Stimulated activated effector memory CD8-positive, alpha-beta T cell treated with anti-CD3 and anti-CD28 coated beads, Interleukin-12 subunit alpha, Interleukin-12 subunit beta, amount 100 ng/mL, for 72 hours (primary cell): ENCODE measurements at regions not wholly inside any gene's neighbourhood (a gene's known extent, or its start where the extent isn't known, plus 50 kb on each side); places are given as distances from the start of the nearest gene placed in this dataset.
"Not testable (repeated sequence)": the region's sequence is repeated elsewhere in the genome, so short reads cannot be mapped to it uniquely, and the experiment has no call there.

Experiments
- ATAC-seq: fragments of 150-1000 bp; cut with Tn5 transposase; 2 replicates; pipeline ENCODE4 v1.10.0; 2021
- DNase-seq, 2 donors: peaks; one replicate each; pipeline ENCODE4 v3.0.0; 2021 to 2022; ENCODE audit warnings: low spot score in 2 of 2
- H3K27ac Mint-ChIP-seq: one replicate; pipeline ENCODE4 v1.8.0; 2022; ENCODE audit warnings: mild to moderate bottlenecking, mixed read lengths
- H3K36me3 Mint-ChIP-seq: one replicate; pipeline ENCODE4 v1.8.0; 2022; ENCODE audit warnings: mild to moderate bottlenecking, mixed read lengths
- H3K4me1 Mint-ChIP-seq: one replicate; pipeline ENCODE4 v1.8.0; 2022; ENCODE audit warnings: mixed read lengths
- H3K4me3 Mint-ChIP-seq: one replicate; pipeline ENCODE4 v1.8.0; 2022; ENCODE audit warnings: mild to moderate bottlenecking, mixed read lengths
- H3K9me3 Mint-ChIP-seq: one replicate; pipeline ENCODE4 v1.8.0; 2022; ENCODE audit warnings: mixed read lengths

- no peaks in the 10 kb centered on the region for H3K9me3 Mint-ChIP-seq
- H3K36me3 Mint-ChIP-seq, result peaks cover 18% of the 10 kb centered on the region
- peak in 1 of 2 donors; percentile 40 for DNase-seq
- H3K4me3 Mint-ChIP-seq, result peak overlapping the region; percentile 26
- peaks cover 12% of the 10 kb centered on the region for H3K4me1 Mint-ChIP-seq
- no peak for ATAC-seq
- no peak overlapping the region for H3K27ac Mint-ChIP-seq
These were observed 329.0 kb downstream of the TMEM121 start for GRCh38 chr14:105855246-105855892.

GRCh38 chr14:105855893-105856675, 329.7 kb downstream of the TMEM121 start:
- Mint-ChIP-seq H3K27ac (peak overlapping the region; percentile 56), H3K4me3 (peak overlapping the region; percentile 30), H3K36me3 (peaks cover 25% of the 10 kb centered on the region), H3K4me1 (peaks cover 20% of the 10 kb centered on the region), H3K9me3 (no peaks in the 10 kb centered on the region)
- ATAC-seq, result no peak
- peak in 1 of 2 donors; percentile 44 for DNase-seq

DNA sequence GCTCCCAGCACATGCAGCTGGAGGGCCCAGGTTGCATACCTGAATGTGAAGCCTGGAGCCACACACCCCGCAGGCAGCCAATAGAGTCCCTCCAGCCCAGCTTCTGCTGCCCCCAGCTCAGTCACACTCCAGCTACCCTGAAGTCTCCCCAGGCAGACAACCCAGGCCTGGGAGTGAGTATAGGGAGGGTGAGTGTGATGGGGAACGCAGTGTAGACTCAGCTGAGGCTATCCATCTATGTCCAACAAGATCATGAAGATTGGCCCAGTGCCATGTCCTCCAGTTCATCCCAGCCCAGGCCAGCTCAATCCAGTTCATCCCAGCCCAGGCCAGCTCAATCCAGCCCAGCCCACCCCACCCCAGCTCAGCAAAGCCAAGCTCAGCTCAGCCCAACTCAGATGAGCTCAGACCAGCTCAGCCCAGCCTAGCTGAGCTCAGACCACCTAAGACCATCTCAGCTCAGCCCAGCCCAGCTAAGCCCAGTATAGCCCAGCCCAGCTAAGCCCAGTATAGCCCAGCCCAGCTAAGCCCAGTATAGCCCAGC, 330.4 kb downstream of the TMEM121 start:
- Mint-ChIP-seq H3K36me3 (peaks cover 31% of the 10 kb centered on the region), H3K27ac (peak overlapping the region; percentile 56), H3K4me3 (peak overlapping the region; percentile 30), H3K4me1 (peaks cover 25% of the 10 kb centered on the region), H3K9me3 (no peaks in the 10 kb centered on the region)
- DNase-seq (no peak), ATAC-seq (no peak)

DNA sequence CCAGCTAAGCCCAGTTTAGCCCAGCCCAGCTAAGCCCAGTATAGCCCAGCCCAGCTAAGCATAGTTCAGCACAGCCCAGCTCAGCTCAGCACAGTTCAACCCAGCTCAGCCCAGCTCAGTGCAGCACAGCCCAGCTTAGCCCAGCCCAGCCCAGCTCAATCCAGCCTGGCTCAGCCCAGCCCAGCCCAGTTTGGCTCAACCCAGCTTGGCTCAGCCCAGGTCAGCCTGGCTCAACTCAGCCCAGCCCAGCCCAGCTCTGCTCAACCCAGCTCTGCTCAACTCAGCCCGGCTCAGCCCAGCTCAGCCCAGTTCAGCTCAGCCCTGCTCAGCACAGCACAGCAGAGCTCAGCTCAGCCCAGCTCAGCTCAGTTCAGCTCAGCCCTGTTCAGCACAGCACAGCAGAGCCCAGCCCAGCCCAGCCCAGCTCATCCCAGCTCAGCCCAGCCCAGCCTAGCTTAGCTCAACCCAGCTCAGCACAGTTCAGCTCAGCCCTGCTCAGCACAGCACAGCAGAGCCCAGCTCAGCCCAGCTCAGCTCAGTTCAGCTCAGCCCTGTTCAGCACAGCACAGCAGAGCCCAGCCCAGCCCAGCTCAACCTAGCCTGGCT, 330.9 kb downstream of the TMEM121 start:
- DNase-seq, result no peak
- peak overlapping the region; percentile 30 for H3K4me3 Mint-ChIP-seq

DNA sequence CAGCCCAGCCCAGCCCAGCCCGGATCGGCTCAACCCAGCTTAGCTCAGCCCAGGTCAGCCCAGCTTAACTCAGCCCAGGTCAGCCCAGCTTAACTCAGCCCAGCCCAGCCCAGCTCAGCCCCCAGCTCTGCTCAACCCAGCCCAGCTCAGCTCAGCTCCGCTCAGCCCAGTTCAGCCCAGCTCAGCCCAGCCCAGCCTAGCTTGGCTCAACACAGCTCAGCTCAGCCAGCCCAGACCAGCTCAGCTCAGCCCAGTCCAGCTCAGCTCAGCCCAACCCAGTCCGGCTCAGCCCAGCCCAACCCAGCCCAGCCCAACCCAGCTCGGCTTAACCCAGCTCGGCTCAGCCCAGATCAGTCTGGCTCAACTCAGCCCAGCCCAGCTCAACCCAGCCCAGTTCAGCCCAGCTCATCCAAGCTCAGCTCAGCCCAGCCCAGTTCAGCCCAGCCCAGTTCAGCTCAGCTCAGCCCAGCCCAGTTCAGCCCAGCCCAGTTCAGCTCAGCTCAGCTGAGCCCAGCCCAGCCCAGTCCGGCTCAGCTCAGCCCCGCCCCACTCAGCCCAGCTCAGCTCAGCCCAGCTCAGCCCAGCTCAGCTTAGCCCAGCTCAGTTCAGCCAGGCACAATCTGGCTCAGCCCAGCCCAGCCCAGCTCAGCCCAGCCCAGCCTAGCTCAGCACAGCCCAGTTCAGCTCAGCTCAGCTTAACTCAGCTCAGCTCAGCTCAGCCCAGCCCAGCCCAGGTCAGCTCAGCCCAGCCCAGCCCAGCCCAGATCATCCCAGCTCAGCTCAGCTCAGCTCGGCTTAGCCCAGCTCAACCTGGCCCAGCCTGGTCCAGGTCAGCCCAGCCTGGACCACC, 331.7 kb downstream of the TMEM121 start:
- H3K4me1 Mint-ChIP-seq, result peaks cover 30% of the 10 kb centered on the region
- peak; percentile 25 for ATAC-seq
- peak overlapping the region; percentile 53 for H3K4me3 Mint-ChIP-seq
- no peaks in the 10 kb centered on the region for H3K9me3 Mint-ChIP-seq
- H3K36me3 Mint-ChIP-seq, result peaks cover 38% of the 10 kb centered on the region
- no peak for DNase-seq
- H3K27ac Mint-ChIP-seq, result peak overlapping the region; percentile 73

More for the DNA sequence above, 330.9 kb downstream of the TMEM121 start:
- no peak for ATAC-seq
- peaks cover 31% of the 10 kb centered on the region for H3K36me3 Mint-ChIP-seq
- H3K9me3 Mint-ChIP-seq, result no peaks in the 10 kb centered on the region
- peak overlapping the region; percentile 56 for H3K27ac Mint-ChIP-seq
- H3K4me1 Mint-ChIP-seq, result peaks cover 30% of the 10 kb centered on the region

- H3K36me3 Mint-ChIP-seq, result peaks cover 39% of the 10 kb centered on the region
- ATAC-seq (peak; percentile 22), DNase-seq (no peak)
- peak overlapping the region; percentile 73 for H3K27ac Mint-ChIP-seq
- peaks cover 30% of the 10 kb centered on the region for H3K4me1 Mint-ChIP-seq
- H3K4me3 Mint-ChIP-seq, result peak overlapping the region; percentile 53
- no peaks in the 10 kb centered on the region for H3K9me3 Mint-ChIP-seq
These were observed 332.3 kb downstream of the TMEM121 start for GRCh38 chr14:105858676-105859025.

- DNase-seq, H3K27ac Mint-ChIP-seq, H3K9me3 Mint-ChIP-seq: not testable (repeated sequence)
- Mint-ChIP-seq H3K36me3 (peaks cover 39% of the 10 kb centered on the region), H3K4me1 (peaks cover 30% of the 10 kb centered on the region), H3K4me3 (peak overlapping the region; percentile 53)
- ATAC-seq, result peak; percentile 39
These were observed 332.8 kb downstream of the TMEM121 start for GRCh38 chr14:105859073-105859716.

GRCh38 chr14:105859717-105860614, 333.6 kb downstream of the TMEM121 start:
- ATAC-seq, result peak; percentile 48
- DNase-seq, result no peak
- peaks cover 34% of the 10 kb centered on the region for H3K36me3 Mint-ChIP-seq
- H3K27ac Mint-ChIP-seq, result peak overlapping the region; percentile 43
- no peaks in the 10 kb centered on the region for H3K9me3 Mint-ChIP-seq
- peaks cover 26% of the 10 kb centered on the region for H3K4me1 Mint-ChIP-seq
- H3K4me3 Mint-ChIP-seq, result peak overlapping the region; percentile 54

DNA sequence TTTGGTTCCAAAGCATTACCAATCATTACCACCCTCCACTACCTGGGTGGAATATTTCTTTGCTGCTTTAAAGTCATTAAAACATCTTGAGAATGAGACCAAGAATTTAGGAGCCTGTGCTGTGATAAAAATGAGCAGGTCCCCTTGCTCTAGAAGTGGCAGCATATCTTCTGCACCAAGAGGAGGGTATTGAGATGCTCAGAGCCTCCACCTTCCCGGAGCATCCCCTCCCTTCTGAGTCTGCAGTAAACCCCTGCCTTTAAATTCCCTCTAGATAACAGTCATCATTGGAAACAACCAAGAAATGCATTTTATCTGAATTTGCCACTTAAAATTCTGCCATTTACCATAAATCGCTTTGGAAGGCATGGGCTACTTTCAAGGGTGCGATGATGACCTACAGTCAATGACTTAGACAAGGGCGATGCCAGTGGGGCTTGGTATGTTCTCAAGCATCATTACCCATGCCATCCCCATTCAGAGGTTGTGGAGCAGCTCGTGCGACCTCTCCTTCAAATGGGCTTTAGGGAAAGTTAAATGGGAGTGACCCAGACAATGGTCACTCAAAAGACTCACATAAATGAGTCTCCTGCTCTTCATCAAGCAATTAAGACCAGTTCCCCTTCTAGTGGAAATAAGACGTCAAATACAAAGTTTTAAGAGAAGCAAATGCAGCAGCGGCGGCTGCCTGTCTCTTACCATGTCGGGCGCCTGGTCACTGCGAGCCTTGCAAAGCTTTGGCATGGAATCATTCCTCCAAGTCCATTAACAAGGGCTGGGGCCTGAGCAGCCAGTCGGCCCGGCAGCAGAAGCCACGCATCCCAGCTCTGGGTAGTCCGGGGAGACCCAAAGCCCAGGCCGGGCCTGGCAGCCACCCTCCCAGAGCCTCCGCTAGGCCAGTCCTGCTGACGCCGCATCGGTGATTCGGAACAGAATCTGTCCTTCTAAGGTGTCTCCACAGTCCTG, 334.5 kb downstream of the TMEM121 start:
- Mint-ChIP-seq H3K36me3 (peaks cover 33% of the 10 kb centered on the region), H3K4me3 (peak overlapping the region; percentile 54), H3K9me3 (no peaks in the 10 kb centered on the region), H3K4me1 (peaks cover 20% of the 10 kb centered on the region), H3K27ac (peak overlapping the region; percentile 43)
- DNase-seq, result no peak
- no peak for ATAC-seq

- H3K9me3 Mint-ChIP-seq, result no peaks in the 10 kb centered on the region
- peak overlapping the region; percentile 60 for H3K27ac Mint-ChIP-seq
- ATAC-seq (peak; percentile 9), DNase-seq (no peak)
- peak overlapping the region; percentile 54 for H3K4me3 Mint-ChIP-seq
- H3K4me1 Mint-ChIP-seq, result peaks cover 19% of the 10 kb centered on the region
- H3K36me3 Mint-ChIP-seq, result peaks cover 27% of the 10 kb centered on the region
These were observed 335.6 kb downstream of the TMEM121 start for GRCh38 chr14:105861985-105862465.

DNA sequence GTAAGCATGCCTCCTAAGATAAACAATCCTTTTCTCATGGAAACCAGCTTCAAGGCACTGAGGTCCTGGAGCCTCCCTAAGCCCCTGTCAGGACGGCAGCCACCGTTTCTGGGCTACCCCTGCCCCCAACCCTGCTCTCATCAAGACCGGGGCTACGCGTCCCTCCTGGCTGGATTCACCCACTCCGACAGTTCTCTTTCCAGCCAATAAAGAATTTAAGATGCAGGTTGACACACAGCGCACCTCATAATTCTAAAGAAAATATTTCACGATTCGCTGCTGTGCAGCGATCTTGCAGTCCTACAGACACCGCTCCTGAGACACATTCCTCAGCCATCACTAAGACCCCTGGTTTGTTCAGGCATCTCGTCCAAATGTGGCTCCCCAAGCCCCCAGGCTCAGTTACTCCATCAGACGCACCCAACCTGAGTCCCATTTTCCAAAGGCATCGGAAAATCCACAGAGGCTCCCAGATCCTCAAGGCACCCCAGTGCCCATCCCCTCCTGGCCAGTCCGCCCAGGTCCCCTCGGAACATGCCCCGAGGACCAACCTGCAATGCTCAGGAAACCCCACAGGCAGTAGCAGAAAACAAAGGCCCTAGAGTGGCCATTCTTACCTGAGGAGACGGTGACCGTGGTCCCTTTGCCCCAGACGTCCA, 336.3 kb downstream of the TMEM121 start:
- no peak for ATAC-seq
- H3K4me3 Mint-ChIP-seq, result peak overlapping the region; percentile 46

More for the DNA sequence above, 336.3 kb downstream of the TMEM121 start:
- H3K4me1 Mint-ChIP-seq, result peaks cover 19% of the 10 kb centered on the region
- peak overlapping the region; percentile 60 for H3K27ac Mint-ChIP-seq
- H3K9me3 Mint-ChIP-seq, result no peaks in the 10 kb centered on the region
- no peak for DNase-seq
- H3K36me3 Mint-ChIP-seq, result peaks cover 24% of the 10 kb centered on the region
